RWPE1 (cell line): ENCODE measurements at regions not wholly inside any gene's neighbourhood (a gene's known extent, or its start where the extent isn't known, plus 50 kb on each side); places are given as distances from the start of the nearest gene placed in this dataset.
A peak's percentile ranks its signal among the peaks of the same experiment; 100 is the strongest.

Experiments
- CTCF ChIA-PET: fragments of 350-600 bp; sonication (Branson Sonifier 250); formaldehyde crosslinking; extraction: SDS; loops from one replicate; lab custom pipeline; 2021; lab: Yijun Ruan, JAX
- POLR2A ChIA-PET: fragments of 400-600 bp; formaldehyde crosslinking; extraction: SDS; loops from one replicate; lab custom pipeline; 2020; ENCODE audit warnings: antibody characterized with exemption; ENCODE audit not compliant: low non-redundant PET; lab: Yijun Ruan, JAX
- DNase-seq: peaks from one replicate; pipeline ENCODE4 v3.0.0; 2012; ENCODE audit warnings: low spot score
- H3K27ac ChIP-seq: fragments of 450-650 bp; 2 replicates; pipeline ENCODE4 v1.5.1; 2017
- TF ChIP-seq, protein P1 (sequence below): fragments of 450-650 bp; conservative IDR thresholded peaks from 2 replicates; pipeline ENCODE4 v1.5.1; 2017; ENCODE audit warnings: low read depth, mild to moderate bottlenecking

DNA sequence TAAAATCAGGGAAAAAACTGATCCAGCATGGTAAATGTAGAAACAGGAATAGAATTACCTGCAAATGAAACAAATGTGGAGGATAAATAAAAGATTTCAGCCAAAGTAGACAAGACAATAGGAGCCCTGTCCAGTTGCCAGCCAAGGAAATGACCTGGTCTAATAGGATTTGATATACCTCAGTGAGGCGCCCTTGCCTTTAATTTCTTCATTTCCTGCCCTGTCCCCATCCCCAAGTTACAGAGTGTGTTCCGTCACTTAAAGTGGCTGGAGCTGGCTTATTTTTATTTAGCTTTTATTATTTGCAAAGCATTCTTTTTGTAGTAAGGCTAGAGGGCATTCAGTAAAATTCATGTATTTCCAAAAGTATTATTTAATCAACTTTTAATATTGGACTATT is 1022.0 kb downstream of the EFNB2 start:
- CTCF ChIA-PET = no interaction called here
- DNase-seq = peak; percentile 2
- H3K27ac ChIP-seq = no peak overlapping the region
- POLR2A ChIA-PET = no interaction called here
- TF ChIP-seq, protein P1, sequence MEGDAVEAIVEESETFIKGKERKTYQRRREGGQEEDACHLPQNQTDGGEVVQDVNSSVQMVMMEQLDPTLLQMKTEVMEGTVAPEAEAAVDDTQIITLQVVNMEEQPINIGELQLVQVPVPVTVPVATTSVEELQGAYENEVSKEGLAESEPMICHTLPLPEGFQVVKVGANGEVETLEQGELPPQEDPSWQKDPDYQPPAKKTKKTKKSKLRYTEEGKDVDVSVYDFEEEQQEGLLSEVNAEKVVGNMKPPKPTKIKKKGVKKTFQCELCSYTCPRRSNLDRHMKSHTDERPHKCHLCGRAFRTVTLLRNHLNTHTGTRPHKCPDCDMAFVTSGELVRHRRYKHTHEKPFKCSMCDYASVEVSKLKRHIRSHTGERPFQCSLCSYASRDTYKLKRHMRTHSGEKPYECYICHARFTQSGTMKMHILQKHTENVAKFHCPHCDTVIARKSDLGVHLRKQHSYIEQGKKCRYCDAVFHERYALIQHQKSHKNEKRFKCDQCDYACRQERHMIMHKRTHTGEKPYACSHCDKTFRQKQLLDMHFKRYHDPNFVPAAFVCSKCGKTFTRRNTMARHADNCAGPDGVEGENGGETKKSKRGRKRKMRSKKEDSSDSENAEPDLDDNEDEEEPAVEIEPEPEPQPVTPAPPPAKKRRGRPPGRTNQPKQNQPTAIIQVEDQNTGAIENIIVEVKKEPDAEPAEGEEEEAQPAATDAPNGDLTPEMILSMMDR = no peak

DNA sequence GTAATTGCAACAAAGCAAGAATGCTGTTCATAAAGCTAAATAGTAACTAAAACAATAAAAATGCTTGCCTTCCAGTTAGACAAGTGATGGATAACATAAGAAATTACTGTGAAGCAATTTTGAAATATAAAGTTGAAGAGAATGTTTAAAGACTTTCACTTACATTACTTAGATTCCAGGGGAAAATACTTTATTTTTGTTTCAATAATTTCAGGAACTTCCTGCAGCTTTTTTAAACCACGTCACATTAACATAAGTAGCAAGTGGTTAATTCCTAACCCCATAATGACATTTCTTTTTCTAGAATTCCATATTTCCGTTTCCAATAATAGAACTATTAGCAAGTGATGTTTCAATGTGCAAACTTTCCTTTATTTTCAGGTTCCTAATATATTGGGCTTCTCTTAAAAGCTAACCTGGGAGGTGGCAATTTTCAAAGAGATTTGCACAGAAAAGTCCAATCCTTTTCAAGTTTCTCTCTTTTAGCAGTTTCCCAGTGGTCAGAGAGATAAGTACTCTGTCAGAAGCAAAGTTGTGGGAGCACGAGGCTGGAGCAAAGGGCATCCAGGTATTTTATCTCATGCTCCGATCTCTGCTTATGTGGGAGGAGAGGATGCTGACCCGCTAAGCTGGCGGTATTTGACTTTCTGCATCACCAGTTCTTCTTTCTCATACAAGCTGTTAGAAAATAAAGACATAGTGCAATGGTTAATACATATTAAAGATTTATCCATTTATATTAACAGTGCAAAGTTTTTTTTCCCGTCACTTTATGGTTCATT is 1025.3 kb downstream of the EFNB2 start:
- H3K27ac ChIP-seq = no peak overlapping the region
- ChIA-PET POLR2A (no interaction called here), CTCF (no interaction called here)
- TF ChIP-seq, protein P1 = no peak
- DNase-seq = no peak

DNA sequence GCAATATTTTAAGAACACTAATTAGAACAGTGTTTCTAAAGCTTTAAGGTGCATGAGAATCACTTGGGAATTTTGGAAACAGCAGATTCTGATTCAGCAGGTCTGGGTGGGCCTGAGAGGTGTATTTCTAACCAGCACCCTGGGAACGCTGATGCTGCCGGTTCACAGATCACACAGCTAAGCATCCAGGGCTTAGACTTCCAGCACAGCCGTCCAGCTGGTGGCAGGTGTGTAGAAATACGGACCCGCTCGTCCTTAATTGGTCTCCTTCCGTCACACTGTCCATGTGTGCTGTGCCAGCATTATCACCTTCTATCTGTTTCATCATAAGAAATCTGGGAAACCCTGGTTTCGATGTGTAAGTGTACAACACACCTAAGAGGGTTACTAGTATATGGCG is 1029.0 kb downstream of the EFNB2 start:
- POLR2A ChIA-PET = no interaction called here

DNA sequence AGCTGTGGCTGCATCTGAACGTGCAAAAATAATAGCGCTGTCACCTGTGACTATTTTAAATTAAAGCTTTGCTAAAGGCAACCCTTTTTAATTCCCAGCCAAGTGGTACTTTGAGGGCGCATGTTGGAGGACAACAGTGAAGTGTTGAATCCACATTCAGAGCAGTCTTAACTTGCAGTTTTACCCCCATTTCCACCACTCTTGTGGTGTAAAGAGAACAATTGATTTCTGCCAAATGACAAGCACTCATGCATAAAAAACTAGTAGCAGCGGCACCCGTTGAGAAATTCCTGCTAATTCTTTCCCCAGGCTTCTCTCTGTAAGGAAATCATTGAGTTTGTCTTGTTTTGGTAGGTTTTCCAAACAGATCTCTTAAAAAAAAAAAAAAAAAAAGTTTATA is 1033.3 kb downstream of the EFNB2 start:
- CTCF ChIA-PET = no interaction called here
- TF ChIP-seq, protein P1 = no peak
- H3K27ac ChIP-seq = no peak overlapping the region
- POLR2A ChIA-PET = no interaction called here
- DNase-seq = no peak

More for the DNA sequence above, 1029.0 kb downstream of the EFNB2 start:
- no peak for DNase-seq
- TF ChIP-seq, protein P1 = no peak
- no peak overlapping the region for H3K27ac ChIP-seq
- CTCF ChIA-PET = interaction anchor here (0.6 kb wide), 1 partner anchor 33 kb away, joined by 4 read pairs; no protein-coding TSS in a partner anchor

DNA sequence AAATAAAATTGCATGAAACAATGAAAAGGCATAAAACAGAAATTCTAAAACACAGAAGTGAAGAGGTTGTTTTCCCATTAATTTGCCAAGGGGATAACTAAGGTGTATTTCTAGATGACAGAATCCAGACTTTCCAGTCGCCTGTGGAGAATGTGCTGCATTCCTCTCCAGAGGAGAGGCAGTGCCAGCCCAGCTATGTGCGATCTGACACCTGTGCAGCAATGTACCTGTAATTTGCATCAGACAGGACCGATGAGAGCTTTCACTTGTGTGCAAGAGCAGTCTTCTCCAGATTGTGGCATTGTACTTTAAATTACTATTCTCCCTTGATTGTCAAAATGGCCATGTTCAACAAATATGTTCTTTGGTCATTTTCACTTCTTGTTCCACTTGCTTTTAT is 1037.9 kb downstream of the EFNB2 start:
- POLR2A ChIA-PET = no interaction called here
- CTCF ChIA-PET = interaction anchor here (0.6 kb wide), 1 partner anchor 62 kb away, joined by 3 read pairs; no protein-coding TSS in a partner anchor
- H3K27ac ChIP-seq = no peak overlapping the region
- TF ChIP-seq, protein P1 = no peak
- peak; percentile 1 for DNase-seq

DNA sequence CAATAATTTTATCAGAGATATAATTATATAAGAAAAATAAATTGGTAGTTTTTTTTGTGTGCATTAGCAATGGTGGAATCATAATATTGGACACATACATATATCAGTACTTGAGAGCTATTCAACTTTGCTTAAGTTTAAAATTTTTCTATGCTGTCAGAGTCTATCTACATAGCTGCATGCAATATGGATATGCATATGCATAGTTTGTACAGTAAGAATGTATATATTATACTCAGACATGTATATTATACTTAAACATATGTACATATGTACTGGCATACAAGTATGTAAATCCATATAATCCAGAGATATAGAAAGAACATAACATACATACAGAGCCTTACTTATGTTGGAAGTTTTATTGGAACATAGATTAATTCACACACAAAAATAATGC is 1043.2 kb downstream of the EFNB2 start:
- CTCF ChIA-PET = no interaction called here
- no peak overlapping the region for H3K27ac ChIP-seq
- no peak for DNase-seq
- POLR2A ChIA-PET = no interaction called here
- TF ChIP-seq, protein P1 = no peak
